ENCODE measurements at regions not wholly inside any gene's neighbourhood (a gene's known extent, or its start where the extent isn't known, plus 50 kb on each side); places are given as distances from the start of the nearest gene placed in this dataset.
A peak's percentile ranks its signal among the peaks of the same experiment; 100 is the strongest.

- no peaks in the 10 kb centered on the region for H3K36me3 Mint-ChIP-seq (ENCODE audit: low read depth)
These were observed 103.2 kb upstream of the TMEM106B start for GRCh38 chr7:12107841-12108254.

GRCh38 chr7:12110425-12110824 lies 100.7 kb upstream of the TMEM106B start:
- Mint-ChIP-seq H3K9me3 (no peaks in the 10 kb centered on the region), H3K27ac (no peak overlapping the region), H3K4me3 (no peak overlapping the region), H3K36me3 (ENCODE audit: low read depth) (no peaks in the 10 kb centered on the region), H3K27me3 (peaks cover 45% of the 10 kb centered on the region), H3K4me1 (ENCODE audit: low read depth) (peaks cover 12% of the 10 kb centered on the region)
- no peak for DNase-seq

More at GRCh38 chr7:12107841-12108254, 103.2 kb upstream of the TMEM106B start:
- Mint-ChIP-seq H3K4me1 (ENCODE audit: low read depth) (peaks cover 12% of the 10 kb centered on the region), H3K4me3 (no peak overlapping the region), H3K27ac (no peak overlapping the region), H3K27me3 (peaks cover 40% of the 10 kb centered on the region), H3K9me3 (no peaks in the 10 kb centered on the region)
- DNase-seq, result no peak

- Mint-ChIP-seq H3K9me3 (no peaks in the 10 kb centered on the region), H3K36me3 (ENCODE audit: low read depth) (no peaks in the 10 kb centered on the region), H3K27me3 (peaks cover 45% of the 10 kb centered on the region), H3K27ac (no peak overlapping the region), H3K4me1 (ENCODE audit: low read depth) (peaks cover 12% of the 10 kb centered on the region), H3K4me3 (peak overlapping the region; percentile 67)
- DNase-seq, result peak; percentile 47
These were observed 99.4 kb upstream of the TMEM106B start for GRCh38 chr7:12111422-12112405.

- Mint-ChIP-seq H3K36me3 (ENCODE audit: low read depth) (no peaks in the 10 kb centered on the region), H3K9me3 (no peaks in the 10 kb centered on the region), H3K27ac (no peak overlapping the region), H3K4me1 (ENCODE audit: low read depth) (peaks cover 1% of the 10 kb centered on the region), H3K27me3 (peaks cover 12% of the 10 kb centered on the region), H3K4me3 (no peak overlapping the region)
- no peak for DNase-seq
These were observed 93.9 kb upstream of the TMEM106B start for GRCh38 chr7:12117170-12117569.

- no peak overlapping the region for H3K27ac Mint-ChIP-seq
- no peaks in the 10 kb centered on the region for H3K9me3 Mint-ChIP-seq
- H3K4me1 Mint-ChIP-seq (ENCODE audit: low read depth), result no peaks in the 10 kb centered on the region
- no peak for DNase-seq
- no peak overlapping the region for H3K4me3 Mint-ChIP-seq
- H3K27me3 Mint-ChIP-seq, result peaks cover 3% of the 10 kb centered on the region
- no peaks in the 10 kb centered on the region for H3K36me3 Mint-ChIP-seq (ENCODE audit: low read depth)
These were observed 91.3 kb upstream of the TMEM106B start for GRCh38 chr7:12119620-12120303.

GRCh38 chr7:12120632-12121031 lies 90.5 kb upstream of the TMEM106B start:
- Mint-ChIP-seq H3K4me1 (ENCODE audit: low read depth) (no peaks in the 10 kb centered on the region), H3K9me3 (no peaks in the 10 kb centered on the region), H3K36me3 (ENCODE audit: low read depth) (no peaks in the 10 kb centered on the region), H3K4me3 (no peak overlapping the region), H3K27me3 (peaks cover 8% of the 10 kb centered on the region), H3K27ac (no peak overlapping the region)
- no peak for DNase-seq

GRCh38 chr7:12123172-12123571 lies 87.9 kb upstream of the TMEM106B start:
- H3K4me1 Mint-ChIP-seq (ENCODE audit: low read depth), result no peaks in the 10 kb centered on the region
- no peak for DNase-seq
- H3K27me3 Mint-ChIP-seq, result peaks cover 8% of the 10 kb centered on the region
- no peak overlapping the region for H3K27ac Mint-ChIP-seq
- H3K36me3 Mint-ChIP-seq (ENCODE audit: low read depth), result no peaks in the 10 kb centered on the region
- no peaks in the 10 kb centered on the region for H3K9me3 Mint-ChIP-seq
- no peak overlapping the region for H3K4me3 Mint-ChIP-seq

- Mint-ChIP-seq H3K36me3 (ENCODE audit: low read depth) (no peaks in the 10 kb centered on the region), H3K9me3 (no peaks in the 10 kb centered on the region), H3K27me3 (peaks cover 8% of the 10 kb centered on the region), H3K4me3 (no peak overlapping the region), H3K27ac (no peak overlapping the region), H3K4me1 (ENCODE audit: low read depth) (no peaks in the 10 kb centered on the region)
- no peak for DNase-seq
These were observed 87.1 kb upstream of the TMEM106B start for GRCh38 chr7:12124028-12124427.

- peaks cover 8% of the 10 kb centered on the region for H3K27me3 Mint-ChIP-seq
- H3K4me1 Mint-ChIP-seq (ENCODE audit: low read depth), result peaks cover 13% of the 10 kb centered on the region
- no peak overlapping the region for H3K27ac Mint-ChIP-seq
- no peaks in the 10 kb centered on the region for H3K36me3 Mint-ChIP-seq (ENCODE audit: low read depth)
- no peak for DNase-seq
- no peak overlapping the region for H3K4me3 Mint-ChIP-seq
- peaks cover under 1% of the 10 kb centered on the region for H3K9me3 Mint-ChIP-seq
These were observed 83.6 kb upstream of the TMEM106B start for GRCh38 chr7:12127455-12127854.

GRCh38 chr7:12130609-12131008 lies 80.5 kb upstream of the TMEM106B start:
- DNase-seq, result no peak
- H3K9me3 Mint-ChIP-seq, result peaks cover 5% of the 10 kb centered on the region
- H3K36me3 Mint-ChIP-seq (ENCODE audit: low read depth), result no peaks in the 10 kb centered on the region
- H3K4me1 Mint-ChIP-seq (ENCODE audit: low read depth), result peaks cover 13% of the 10 kb centered on the region
- no peaks in the 10 kb centered on the region for H3K27me3 Mint-ChIP-seq
- H3K27ac Mint-ChIP-seq, result no peak overlapping the region
- H3K4me3 Mint-ChIP-seq, result no peak overlapping the region

GRCh38 chr7:12131122-12131521 lies 80.0 kb upstream of the TMEM106B start:
- no peaks in the 10 kb centered on the region for H3K27me3 Mint-ChIP-seq

GRCh38 chr7:12133865-12134264 lies 77.2 kb upstream of the TMEM106B start:
- Mint-ChIP-seq H3K9me3 (peaks cover 5% of the 10 kb centered on the region), H3K4me1 (ENCODE audit: low read depth) (peaks cover 18% of the 10 kb centered on the region), H3K36me3 (ENCODE audit: low read depth) (no peaks in the 10 kb centered on the region), H3K27me3 (peaks cover 7% of the 10 kb centered on the region), H3K4me3 (no peak overlapping the region), H3K27ac (no peak overlapping the region)
- DNase-seq, result no peak

More at GRCh38 chr7:12131122-12131521, 80.0 kb upstream of the TMEM106B start:
- Mint-ChIP-seq H3K4me3 (no peak overlapping the region), H3K27ac (no peak overlapping the region), H3K4me1 (ENCODE audit: low read depth) (peaks cover 13% of the 10 kb centered on the region), H3K9me3 (peaks cover 5% of the 10 kb centered on the region), H3K36me3 (ENCODE audit: low read depth) (no peaks in the 10 kb centered on the region)
- DNase-seq, result no peak

GRCh38 chr7:12136523-12136922 lies 74.6 kb upstream of the TMEM106B start:
- H3K4me1 Mint-ChIP-seq (ENCODE audit: low read depth), result peaks cover 8% of the 10 kb centered on the region
- H3K27ac Mint-ChIP-seq, result no peak overlapping the region
- no peaks in the 10 kb centered on the region for H3K36me3 Mint-ChIP-seq (ENCODE audit: low read depth)
- peaks cover 13% of the 10 kb centered on the region for H3K27me3 Mint-ChIP-seq
- DNase-seq, result no peak
- no peak overlapping the region for H3K4me3 Mint-ChIP-seq
- H3K9me3 Mint-ChIP-seq, result peaks cover 5% of the 10 kb centered on the region

- peaks cover 13% of the 10 kb centered on the region for H3K27me3 Mint-ChIP-seq
- DNase-seq, result no peak
- no peak overlapping the region for H3K4me3 Mint-ChIP-seq
- H3K9me3 Mint-ChIP-seq, result peaks cover 5% of the 10 kb centered on the region
- no peaks in the 10 kb centered on the region for H3K36me3 Mint-ChIP-seq (ENCODE audit: low read depth)
- H3K4me1 Mint-ChIP-seq (ENCODE audit: low read depth), result peaks cover 5% of the 10 kb centered on the region
- no peak overlapping the region for H3K27ac Mint-ChIP-seq
These were observed 73.8 kb upstream of the TMEM106B start for GRCh38 chr7:12137283-12137682.

GRCh38 chr7:12138421-12138820 lies 72.7 kb upstream of the TMEM106B start:
- Mint-ChIP-seq H3K27ac (no peak overlapping the region), H3K4me1 (ENCODE audit: low read depth) (peaks cover 5% of the 10 kb centered on the region), H3K27me3 (peaks cover 13% of the 10 kb centered on the region), H3K36me3 (ENCODE audit: low read depth) (no peaks in the 10 kb centered on the region), H3K4me3 (no peak overlapping the region), H3K9me3 (no peaks in the 10 kb centered on the region)
- DNase-seq, result no peak

Measured in activated T-cell treated with anti-CD3 and anti-CD28 coated beads, Interleukin-2, amount 50 U/mL, for 24 hours (primary cell).